Amniotic stem cell (primary cell): ENCODE measurements at regions not wholly inside any gene's neighbourhood (a gene's known extent, or its start where the extent isn't known, plus 50 kb on each side); places are given as distances from the start of the nearest gene placed in this dataset.
"Not testable (repeated sequence)": the region's sequence is repeated elsewhere in the genome, so short reads cannot be mapped to it uniquely, and the experiment has no call there.

Experiments used
- DNase-seq: peaks from one replicate; lab custom pipeline; 2025; lab: John Stamatoyannopoulos, UW

- no peak for DNase-seq
These were observed 487.3 kb upstream of the KIF2B start for GRCh38 chr17:53335443-53335842.

GRCh38 chr17:53330756-53331155, 492.0 kb upstream of the KIF2B start:
- no peak for DNase-seq

GRCh38 chr17:53321651-53322050, 501.1 kb upstream of the KIF2B start:
- DNase-seq, result no peak

- no peak for DNase-seq
These were observed 502.8 kb upstream of the KIF2B start for GRCh38 chr17:53319947-53320346.

- no peak for DNase-seq
These were observed 505.7 kb upstream of the KIF2B start for GRCh38 chr17:53316988-53317387.

- DNase-seq, result no peak
These were observed 506.7 kb upstream of the KIF2B start for GRCh38 chr17:53316073-53316472.

GRCh38 chr17:53314521-53314920, 508.2 kb upstream of the KIF2B start:
- DNase-seq, result no peak

- DNase-seq, result no peak
These were observed 509.0 kb upstream of the KIF2B start for GRCh38 chr17:53313746-53314145.

GRCh38 chr17:53278466-53278865, 544.3 kb upstream of the KIF2B start:
- no peak for DNase-seq

- no peak for DNase-seq
These were observed 549.6 kb upstream of the KIF2B start for GRCh38 chr17:53273126-53273525.

GRCh38 chr17:53270936-53271335, 551.8 kb upstream of the KIF2B start:
- DNase-seq, result no peak

- no peak for DNase-seq
These were observed 558.0 kb upstream of the KIF2B start for GRCh38 chr17:53264730-53265129.

- DNase-seq, result no peak
These were observed 568.6 kb upstream of the KIF2B start for GRCh38 chr17:53253956-53254597.

GRCh38 chr17:53249036-53249435, 573.7 kb upstream of the KIF2B start:
- DNase-seq, result no peak

GRCh38 chr17:53234138-53234537, 588.6 kb upstream of the KIF2B start:
- no peak for DNase-seq

- DNase-seq, result no peak
These were observed 595.2 kb upstream of the KIF2B start for GRCh38 chr17:53227514-53227913.

GRCh38 chr17:53227111-53227510, 595.6 kb upstream of the KIF2B start:
- DNase-seq, result no peak

- DNase-seq, result no peak
These were observed 602.9 kb upstream of the KIF2B start for GRCh38 chr17:53219821-53220220.

GRCh38 chr17:53218723-53219122, 604.0 kb upstream of the KIF2B start:
- DNase-seq, result no peak

- no peak for DNase-seq
These were observed 605.4 kb upstream of the KIF2B start for GRCh38 chr17:53217311-53217710.

GRCh38 chr17:53208935-53209334, 613.8 kb upstream of the KIF2B start:
- DNase-seq, result not testable (repeated sequence)

GRCh38 chr17:53193044-53193443, 629.7 kb upstream of the KIF2B start:
- no peak for DNase-seq

GRCh38 chr17:53191878-53192277, 630.8 kb upstream of the KIF2B start:
- DNase-seq, result no peak

GRCh38 chr17:53186001-53186400, 636.7 kb upstream of the KIF2B start:
- no peak for DNase-seq

- DNase-seq, result no peak
These were observed 646.1 kb upstream of the KIF2B start for GRCh38 chr17:53176629-53177028.
